Right cardiac atrium (tissue), 5 donors: ENCODE measurements at regions not wholly inside any gene's neighbourhood (a gene's known extent, or its start where the extent isn't known, plus 50 kb on each side); places are given as distances from the start of the nearest gene placed in this dataset.

Experiments used
- ATAC-seq, 2 donors: fragments of 200-7000 bp; cut with Tn5 transposase; one replicate each; pipeline versions ENCODE4 v1.8.0 to v1.9.1; 2020; ENCODE audit warnings: moderate library complexity in 2 of 2, mild to moderate bottlenecking in 1 of 2
- DNase-seq, 3 donors: peaks; one replicate each; pipeline ENCODE4 v3.0.0-alpha.2; 2020
- H3K27ac ChIP-seq: one replicate; pipeline ENCODE4 v1.5.1; 2013; ENCODE audit warnings: mild to moderate bottlenecking, low read length, control low read depth, moderate library complexity
- H3K27me3 ChIP-seq: one replicate; pipeline ENCODE4 v1.6.1; 2013; ENCODE audit not compliant: control insufficient read depth, insufficient read depth
- H3K4me1 ChIP-seq: one replicate; pipeline ENCODE4 v1.6.1; 2013; ENCODE audit warnings: low read length; ENCODE audit not compliant: control insufficient read depth, insufficient read depth
- H3K4me3 ChIP-seq: one replicate; pipeline ENCODE4 v1.5.1; 2013; ENCODE audit warnings: low read length, control low read depth
- H3K9me3 ChIP-seq: one replicate; pipeline ENCODE4 v1.6.1; 2013; ENCODE audit warnings: low read length; ENCODE audit not compliant: control insufficient read depth
- WGBS: extraction: QIAGEN DNeasy Blood & Tissue Kit; methylation state at CpG from one replicate; pipeline ENCODE4 v1.1.7; 2013; 5-methylcytosine and 5-hydroxymethylcytosine counted together
- intact Hi-C, 4 donors: fragments of 100-400 bp; cut with DNase I; formaldehyde crosslinking; loops; one replicate each; pipeline versions ENCODE4 v1.11.0 to v1.14.0; 2022 to 2023
- donor health status: healthy with polysubstance abuse.
- donor health status: DM: no; HTN: yes; CAD: no.
- donor health status: DM: no; HTN: no; CAD: no.
- donor health status: DM: no; HTN: yes; CAD: no; lungs with severe emphysema.
- donor health status: DM: yes; HTN: yes; CAD: no.

- WGBS, result 78% methylated on average over 28 of the region's 28 CpGs
- H3K4me1 ChIP-seq, result peaks cover 31% of the 10 kb centered on the region
- intact Hi-C loops, result loop anchor here in 1 of 4 donors (5.0 kb wide), 1 partner anchor 72 kb away; the partner anchor contains the start of gene NCOR2
These were observed 72.0 kb downstream of the NCOR2 start for GRCh38 chr12:124495194-124495983.

GRCh38 chr12:124494751-124495129 lies 72.7 kb downstream of the NCOR2 start:
- Histone ChIP-seq H3K4me1 (peaks cover 28% of the 10 kb centered on the region), H3K27me3 (no peaks in the 10 kb centered on the region), H3K27ac (no peak overlapping the region), H3K9me3 (no peaks in the 10 kb centered on the region), H3K4me3 (no peak overlapping the region)
- no peak for DNase-seq
- WGBS, result 94% methylated on average over 7 of the region's 7 CpGs
- ATAC-seq, result no peak
- intact Hi-C loops, result loop anchor here in 1 of 4 donors (5.0 kb wide), 1 partner anchor 73 kb away; the partner anchor contains the start of gene NCOR2

More at GRCh38 chr12:124495194-124495983, 72.0 kb downstream of the NCOR2 start:
- Histone ChIP-seq H3K27me3 (no peaks in the 10 kb centered on the region), H3K4me3 (no peak overlapping the region), H3K9me3 (no peaks in the 10 kb centered on the region), H3K27ac (no peak overlapping the region)
- no peak for ATAC-seq
- DNase-seq, result peak in 2 of 3 donors; percentile 51 to 57

GRCh38 chr12:124493809-124494750 lies 73.3 kb downstream of the NCOR2 start:
- ATAC-seq, result no peak
- intact Hi-C loops, result no loop called here
- Histone ChIP-seq H3K27ac (no peak overlapping the region), H3K4me3 (no peak overlapping the region), H3K27me3 (no peaks in the 10 kb centered on the region), H3K9me3 (no peaks in the 10 kb centered on the region), H3K4me1 (peaks cover 28% of the 10 kb centered on the region)
- WGBS, result 74% methylated on average over 27 of the region's 27 CpGs
- DNase-seq, result peak; percentile 15 to 59 (median 47)

- no peaks in the 10 kb centered on the region for H3K27me3 ChIP-seq
- no peak overlapping the region for H3K4me3 ChIP-seq
- no peak overlapping the region for H3K27ac ChIP-seq
- peaks cover 34% of the 10 kb centered on the region for H3K4me1 ChIP-seq
- 71% methylated on average over 17 of the region's 17 CpGs for WGBS
- DNase-seq (peak; percentile 34 to 71 (median 60)), ATAC-seq (no peak)
- intact Hi-C loops, result no loop called here
- H3K9me3 ChIP-seq, result no peaks in the 10 kb centered on the region
These were observed 74.3 kb downstream of the NCOR2 start for GRCh38 chr12:124492879-124493808.

GRCh38 chr12:124491856-124492420 lies 75.5 kb downstream of the NCOR2 start:
- Histone ChIP-seq H3K9me3 (no peaks in the 10 kb centered on the region), H3K27ac (no peak overlapping the region), H3K27me3 (no peaks in the 10 kb centered on the region), H3K4me1 (peaks cover 27% of the 10 kb centered on the region), H3K4me3 (no peak overlapping the region)
- ATAC-seq, result no peak
- WGBS, result 92% methylated on average over 20 of the region's 20 CpGs
- intact Hi-C loops, result no loop called here
- DNase-seq, result peak in 2 of 3 donors; percentile 48 to 54

GRCh38 chr12:124491310-124491709 lies 76.1 kb downstream of the NCOR2 start:
- Histone ChIP-seq H3K4me1 (peaks cover 20% of the 10 kb centered on the region), H3K27ac (no peak overlapping the region), H3K4me3 (no peak overlapping the region), H3K27me3 (no peaks in the 10 kb centered on the region), H3K9me3 (no peaks in the 10 kb centered on the region)
- 69% methylated on average over 7 of the region's 7 CpGs for WGBS
- intact Hi-C loops, result no loop called here
- ATAC-seq (no peak), DNase-seq (peak in 2 of 3 donors; percentile 4 to 40)

GRCh38 chr12:124490584-124491305 lies 76.7 kb downstream of the NCOR2 start:
- Histone ChIP-seq H3K27ac (peak overlapping the region; percentile 1), H3K9me3 (no peaks in the 10 kb centered on the region), H3K4me3 (no peak overlapping the region), H3K4me1 (peaks cover 20% of the 10 kb centered on the region), H3K27me3 (no peaks in the 10 kb centered on the region)
- ATAC-seq (peak; percentile 86 to 88), DNase-seq (peak; percentile 93 to 97 (median 96))
- 34% methylated on average over 17 of the region's 17 CpGs for whole genome bisulfite sequencing
- intact Hi-C loops, result no loop called here

- Histone ChIP-seq H3K27me3 (no peaks in the 10 kb centered on the region), H3K9me3 (no peaks in the 10 kb centered on the region), H3K4me1 (peaks cover 20% of the 10 kb centered on the region), H3K4me3 (no peak overlapping the region), H3K27ac (no peak overlapping the region)
- intact Hi-C loops, result no loop called here
- WGBS, result 92% methylated on average over 9 of the region's 9 CpGs
- ATAC-seq (no peak), DNase-seq (peak in 2 of 3 donors; percentile 16 to 30)
These were observed 77.4 kb downstream of the NCOR2 start for GRCh38 chr12:124489915-124490583.

- 81% methylated on average over 6 of the region's 6 CpGs for WGBS
- intact Hi-C loops, result no loop called here
- peaks cover 20% of the 10 kb centered on the region for H3K4me1 ChIP-seq
These were observed 78.2 kb downstream of the NCOR2 start for GRCh38 chr12:124489220-124489619.

More at GRCh38 chr12:124489220-124489619, 78.2 kb downstream of the NCOR2 start:
- Histone ChIP-seq H3K27me3 (no peaks in the 10 kb centered on the region), H3K4me3 (no peak overlapping the region), H3K9me3 (no peaks in the 10 kb centered on the region), H3K27ac (no peak overlapping the region)
- DNase-seq, result peak in 1 of 3 donors; percentile 9
- ATAC-seq, result no peak
